ENCODE measurements at regions not wholly inside any gene's neighbourhood (a gene's known extent, or its start where the extent isn't known, plus 50 kb on each side); places are given as distances from the start of the nearest gene placed in this dataset.

DNA sequence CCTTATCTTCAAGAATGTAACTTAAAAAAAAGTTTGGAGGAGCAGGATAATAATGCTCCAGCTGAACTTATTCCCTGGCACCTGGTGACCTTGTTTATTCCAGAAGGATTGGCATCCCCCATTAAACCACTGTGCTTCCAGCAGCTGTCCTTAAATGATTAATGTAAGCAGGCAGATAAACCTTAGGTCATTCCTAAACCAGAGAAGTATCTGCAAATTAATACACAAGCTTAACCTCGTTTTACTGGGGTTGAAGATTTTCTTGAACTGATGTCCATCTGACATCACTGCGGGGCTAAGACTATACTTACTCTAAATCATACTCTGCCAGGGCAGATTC, 116.1 kb upstream of the PALS2 start:
- DNase-seq (ENCODE audit: insufficient read length, low spot score) (no peak), FAIRE-seq (no peak)
- TF ChIP-seq, protein P1, sequence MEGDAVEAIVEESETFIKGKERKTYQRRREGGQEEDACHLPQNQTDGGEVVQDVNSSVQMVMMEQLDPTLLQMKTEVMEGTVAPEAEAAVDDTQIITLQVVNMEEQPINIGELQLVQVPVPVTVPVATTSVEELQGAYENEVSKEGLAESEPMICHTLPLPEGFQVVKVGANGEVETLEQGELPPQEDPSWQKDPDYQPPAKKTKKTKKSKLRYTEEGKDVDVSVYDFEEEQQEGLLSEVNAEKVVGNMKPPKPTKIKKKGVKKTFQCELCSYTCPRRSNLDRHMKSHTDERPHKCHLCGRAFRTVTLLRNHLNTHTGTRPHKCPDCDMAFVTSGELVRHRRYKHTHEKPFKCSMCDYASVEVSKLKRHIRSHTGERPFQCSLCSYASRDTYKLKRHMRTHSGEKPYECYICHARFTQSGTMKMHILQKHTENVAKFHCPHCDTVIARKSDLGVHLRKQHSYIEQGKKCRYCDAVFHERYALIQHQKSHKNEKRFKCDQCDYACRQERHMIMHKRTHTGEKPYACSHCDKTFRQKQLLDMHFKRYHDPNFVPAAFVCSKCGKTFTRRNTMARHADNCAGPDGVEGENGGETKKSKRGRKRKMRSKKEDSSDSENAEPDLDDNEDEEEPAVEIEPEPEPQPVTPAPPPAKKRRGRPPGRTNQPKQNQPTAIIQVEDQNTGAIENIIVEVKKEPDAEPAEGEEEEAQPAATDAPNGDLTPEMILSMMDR (IDR thresholded peaks at IDR 0.05; ENCODE audit: insufficient read depth, missing control alignments), result no peak

DNA sequence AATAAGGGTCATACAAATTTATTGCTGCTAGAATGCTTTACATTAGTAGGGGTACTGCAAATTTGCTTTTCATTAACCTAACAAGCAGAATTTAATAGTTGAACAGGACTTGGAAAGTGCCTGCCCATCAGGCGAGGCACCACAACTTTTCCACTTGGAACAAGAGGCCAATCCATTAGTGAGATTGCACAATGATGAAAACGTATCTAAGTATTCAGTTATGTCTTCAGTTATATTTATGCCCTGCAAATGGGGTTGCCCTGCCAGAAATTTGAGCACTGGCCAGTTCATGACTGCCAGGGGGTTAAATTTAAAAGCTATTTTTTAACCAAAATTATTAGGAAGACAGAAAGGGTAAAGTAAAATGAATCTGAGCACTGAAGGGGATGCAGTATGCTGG, 111.1 kb upstream of the PALS2 start:
- TF ChIP-seq, protein P1 (IDR thresholded peaks at IDR 0.05; ENCODE audit: insufficient read depth, missing control alignments), result no peak
- DNase-seq (ENCODE audit: insufficient read length, low spot score) (no peak), FAIRE-seq (no peak)

DNA sequence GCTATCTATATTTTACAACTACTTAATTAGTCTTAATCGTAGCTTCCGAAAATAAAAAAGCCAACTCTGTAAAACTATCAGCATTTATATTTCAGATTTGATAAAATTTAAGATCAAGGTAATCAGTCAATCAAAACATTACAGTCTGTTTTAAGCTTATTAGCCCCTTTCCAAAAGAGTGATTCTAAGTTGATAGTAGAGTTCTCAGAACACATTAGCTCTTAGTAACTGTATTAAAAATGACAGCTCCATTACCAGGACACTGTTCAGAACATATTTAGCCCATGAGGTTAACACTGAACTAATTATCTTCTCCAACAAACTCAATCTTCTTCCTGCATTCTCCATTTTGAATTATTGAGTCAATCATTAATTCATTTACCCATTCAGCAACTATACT, 110.3 kb upstream of the PALS2 start:
- FAIRE-seq (no peak), DNase-seq (ENCODE audit: insufficient read length, low spot score) (no peak)
- TF ChIP-seq, protein P1 (IDR thresholded peaks at IDR 0.05; ENCODE audit: insufficient read depth, missing control alignments), result no peak

DNA sequence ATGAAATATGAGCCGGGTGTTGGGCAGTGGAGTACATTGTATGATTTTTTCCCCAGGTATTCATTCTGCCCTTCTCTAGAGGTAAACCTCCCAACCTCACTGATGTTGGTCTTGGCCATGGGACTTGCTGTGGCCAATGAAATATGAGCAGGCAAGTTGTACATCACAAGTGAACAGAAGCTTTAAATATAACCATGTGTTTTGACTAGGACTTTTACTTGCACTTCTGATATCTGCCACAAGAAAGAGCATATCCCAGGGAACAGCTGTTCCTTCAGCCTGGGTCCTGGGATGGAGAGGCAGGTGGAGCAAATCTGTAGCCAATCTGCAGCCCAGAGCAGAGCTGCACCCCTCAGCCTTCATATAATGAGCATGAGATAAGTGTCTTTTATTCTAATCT, 109.8 kb upstream of the PALS2 start:
- no peak for DNase-seq (ENCODE audit: insufficient read length, low spot score)
- TF ChIP-seq, protein P1 (IDR thresholded peaks at IDR 0.05; ENCODE audit: insufficient read depth, missing control alignments), result no peak
- FAIRE-seq, result no peak

DNA sequence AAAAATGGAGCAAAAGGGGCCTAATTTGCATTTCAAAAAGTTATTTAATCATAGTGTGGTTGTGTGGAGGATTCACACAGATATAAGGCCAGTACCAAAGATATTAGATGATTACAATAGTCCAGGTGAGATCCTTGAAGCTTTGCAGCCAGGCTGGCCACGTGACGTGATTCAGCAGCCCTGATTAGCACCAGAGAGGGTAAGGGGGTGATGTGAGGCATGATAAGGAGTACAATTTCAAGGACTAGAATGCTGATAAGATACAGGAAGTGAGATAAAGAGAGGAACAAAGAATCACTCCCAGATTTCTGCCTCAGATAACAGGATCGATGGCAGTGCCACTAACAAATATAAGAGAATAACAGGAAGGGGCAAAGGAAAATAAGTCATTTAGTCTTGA, 108.4 kb upstream of the PALS2 start:
- TF ChIP-seq, protein P1 (IDR thresholded peaks at IDR 0.05; ENCODE audit: insufficient read depth, missing control alignments), result no peak

GRCh38 chr7:24466168-24466768, 107.0 kb upstream of the PALS2 start:
- TF ChIP-seq, protein P1 (IDR thresholded peaks at IDR 0.05; ENCODE audit: insufficient read depth, missing control alignments), result no peak
- FAIRE-seq (no peak), DNase-seq (ENCODE audit: insufficient read length, low spot score) (no peak)

More for the DNA sequence above, 108.4 kb upstream of the PALS2 start:
- FAIRE-seq (no peak), DNase-seq (ENCODE audit: insufficient read length, low spot score) (no peak)

DNA sequence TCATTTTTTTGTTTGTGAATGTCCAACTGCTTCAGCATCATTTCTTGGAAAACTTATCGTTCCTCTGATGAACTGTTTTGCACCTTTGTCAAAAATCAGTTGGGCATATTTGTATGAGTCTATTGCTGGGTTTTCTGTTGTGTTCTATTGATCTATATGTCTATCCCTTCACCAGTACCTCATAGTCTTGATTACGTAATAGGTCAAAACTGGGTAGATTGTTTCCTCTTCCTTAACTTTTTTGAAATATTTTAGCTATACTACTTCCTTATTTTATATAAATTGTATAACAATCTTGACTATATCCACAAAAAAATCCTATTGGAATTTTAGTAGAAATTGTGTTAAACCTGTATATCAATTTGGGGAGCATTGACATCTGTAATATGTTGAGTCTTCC, 104.1 kb upstream of the PALS2 start:
- DNase-seq (ENCODE audit: insufficient read length, low spot score), result no peak
- FAIRE-seq, result no peak
- TF ChIP-seq, protein P1 (IDR thresholded peaks at IDR 0.05; ENCODE audit: insufficient read depth, missing control alignments), result no peak
